Calu3 (cell line): ENCODE measurements at regions not wholly inside any gene's neighbourhood (a gene's known extent, or its start where the extent isn't known, plus 50 kb on each side); places are given as distances from the start of the nearest gene placed in this dataset.

ENCODE experiments used
- BruUV-seq: library from RNA; stranded (reverse); fragments of 400-500 nt; replicated peaks from 2 replicates; lab custom pipeline; 2021; lab: Mats Ljungman, UMichigan
- CTCF ChIA-PET: fragments of 300-600 bp; sonication (Branson Sonifier 250); formaldehyde crosslinking; loops from one replicate; lab custom pipeline; 2022; ENCODE audit warnings: antibody characterized with exemption; lab: Charles Lee
- DNase-seq: peaks from one replicate; pipeline ENCODE4 v3.0.0; 2022
- H3K27ac Mint-ChIP-seq: one replicate; pipeline ENCODE4 v1.8.0; 2022; ENCODE audit warnings: mixed read lengths; ENCODE audit not compliant: unreplicated experiment
- H3K27me3 Mint-ChIP-seq: one replicate; pipeline ENCODE4 v1.8.0; 2022; ENCODE audit warnings: mixed read lengths; ENCODE audit not compliant: unreplicated experiment
- H3K36me3 Mint-ChIP-seq: one replicate; pipeline ENCODE4 v1.8.0; 2022; ENCODE audit warnings: mild to moderate bottlenecking, moderate library complexity, mixed read lengths; ENCODE audit not compliant: insufficient read depth, unreplicated experiment
- H3K4me1 Mint-ChIP-seq: one replicate; pipeline ENCODE4 v1.8.0; 2022; ENCODE audit warnings: mild to moderate bottlenecking, low read depth, mixed read lengths; ENCODE audit not compliant: unreplicated experiment
- H3K4me3 Mint-ChIP-seq: one replicate; pipeline ENCODE4 v1.8.0; 2022; ENCODE audit warnings: mild to moderate bottlenecking, low read depth, moderate library complexity, mixed read lengths; ENCODE audit not compliant: unreplicated experiment
- H3K9me3 Mint-ChIP-seq: one replicate; pipeline ENCODE4 v1.8.0; 2022; ENCODE audit warnings: low read depth, mixed read lengths; ENCODE audit not compliant: unreplicated experiment
- intact Hi-C: fragments of 100-400 bp; cut with micrococcal nuclease; formaldehyde crosslinking; loops from one replicate; pipeline ENCODE4 v1.10.0; 2022; ENCODE audit not compliant: unreplicated experiment
- TF ChIP-seq, protein P1 (sequence below): fragments of 200-600 bp; IDR thresholded peaks from one replicate; pipeline ENCODE4 v1.8.0; 2022; ENCODE audit warnings: antibody characterized with exemption; ENCODE audit not compliant: unreplicated experiment

- intact Hi-C loops: no loop called here
- CTCF ChIA-PET: no interaction called here
These were observed 711.7 kb downstream of the BRD1 start for GRCh38 chr22:49116021-49116420.

DNA sequence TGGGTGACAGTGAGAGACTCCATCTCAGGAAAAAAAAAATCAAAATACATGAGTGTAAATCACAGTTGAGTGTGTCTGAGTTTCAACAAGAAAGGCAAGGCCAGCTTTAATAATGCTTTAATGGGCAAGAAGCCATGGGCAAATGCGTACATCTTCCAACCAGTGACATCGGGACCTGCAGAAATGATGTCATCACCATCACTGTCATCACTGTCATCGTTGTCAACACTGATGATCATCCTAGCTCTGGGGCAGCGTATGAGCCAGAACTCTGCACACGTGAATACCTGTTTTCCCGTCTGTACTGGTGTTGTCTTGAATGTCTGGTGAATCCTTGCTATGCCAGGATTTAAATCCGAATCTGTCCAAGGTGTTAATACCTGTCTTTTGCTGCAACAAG is 712.5 kb downstream of the BRD1 start:
- no peaks in the 10 kb centered on the region for H3K36me3 Mint-ChIP-seq
- H3K9me3 Mint-ChIP-seq: peaks cover 5% of the 10 kb centered on the region
- no TSS peak for BruUV-seq
- no peak overlapping the region for H3K27ac Mint-ChIP-seq
- TF ChIP-seq, protein P1, sequence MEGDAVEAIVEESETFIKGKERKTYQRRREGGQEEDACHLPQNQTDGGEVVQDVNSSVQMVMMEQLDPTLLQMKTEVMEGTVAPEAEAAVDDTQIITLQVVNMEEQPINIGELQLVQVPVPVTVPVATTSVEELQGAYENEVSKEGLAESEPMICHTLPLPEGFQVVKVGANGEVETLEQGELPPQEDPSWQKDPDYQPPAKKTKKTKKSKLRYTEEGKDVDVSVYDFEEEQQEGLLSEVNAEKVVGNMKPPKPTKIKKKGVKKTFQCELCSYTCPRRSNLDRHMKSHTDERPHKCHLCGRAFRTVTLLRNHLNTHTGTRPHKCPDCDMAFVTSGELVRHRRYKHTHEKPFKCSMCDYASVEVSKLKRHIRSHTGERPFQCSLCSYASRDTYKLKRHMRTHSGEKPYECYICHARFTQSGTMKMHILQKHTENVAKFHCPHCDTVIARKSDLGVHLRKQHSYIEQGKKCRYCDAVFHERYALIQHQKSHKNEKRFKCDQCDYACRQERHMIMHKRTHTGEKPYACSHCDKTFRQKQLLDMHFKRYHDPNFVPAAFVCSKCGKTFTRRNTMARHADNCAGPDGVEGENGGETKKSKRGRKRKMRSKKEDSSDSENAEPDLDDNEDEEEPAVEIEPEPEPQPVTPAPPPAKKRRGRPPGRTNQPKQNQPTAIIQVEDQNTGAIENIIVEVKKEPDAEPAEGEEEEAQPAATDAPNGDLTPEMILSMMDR: no peak
- intact Hi-C loops: no loop called here
- H3K4me3 Mint-ChIP-seq: no peak overlapping the region
- DNase-seq: no peak
- CTCF ChIA-PET: interaction anchor here (0.5 kb wide), 1 partner anchor 505 kb away, joined by 3 read pairs; no protein-coding TSS in a partner anchor
- H3K4me1 Mint-ChIP-seq: no peaks in the 10 kb centered on the region
- no peaks in the 10 kb centered on the region for H3K27me3 Mint-ChIP-seq

More at GRCh38 chr22:49116021-49116420, 711.7 kb downstream of the BRD1 start:
- Mint-ChIP-seq H3K4me3 (no peak overlapping the region), H3K36me3 (no peaks in the 10 kb centered on the region), H3K27me3 (no peaks in the 10 kb centered on the region), H3K4me1 (no peaks in the 10 kb centered on the region), H3K27ac (no peak overlapping the region), H3K9me3 (peaks cover 2% of the 10 kb centered on the region)
- DNase-seq: no peak
- TF ChIP-seq, protein P1: no peak
- no TSS peak for BruUV-seq

DNA sequence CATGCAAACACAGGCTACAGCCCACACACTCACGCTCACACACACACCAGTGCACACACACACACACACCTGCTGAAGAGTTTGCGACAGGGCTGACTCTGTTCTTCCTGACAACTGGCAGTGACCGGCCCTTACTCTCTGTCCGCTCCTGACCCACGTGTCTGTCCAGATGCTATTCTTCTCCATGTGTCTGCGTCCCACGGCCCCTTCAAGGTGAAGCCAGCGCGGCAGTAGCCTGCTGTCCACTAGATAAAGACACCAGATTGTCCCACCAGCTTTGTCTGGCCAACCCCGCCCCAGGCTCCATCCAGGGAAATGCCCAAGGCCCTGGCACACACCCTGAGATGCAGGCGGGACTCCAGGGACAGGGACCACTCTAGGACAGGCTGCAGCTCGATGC is 713.9 kb downstream of the BRD1 start:
- Mint-ChIP-seq H3K36me3 (no peaks in the 10 kb centered on the region), H3K27ac (no peak overlapping the region), H3K27me3 (no peaks in the 10 kb centered on the region), H3K4me1 (no peaks in the 10 kb centered on the region), H3K4me3 (no peak overlapping the region), H3K9me3 (peaks cover 5% of the 10 kb centered on the region)
- CTCF ChIA-PET: no interaction called here
- BruUV-seq: no TSS peak
- DNase-seq: no peak
- intact Hi-C loops: no loop called here
- TF ChIP-seq, protein P1: no peak

DNA sequence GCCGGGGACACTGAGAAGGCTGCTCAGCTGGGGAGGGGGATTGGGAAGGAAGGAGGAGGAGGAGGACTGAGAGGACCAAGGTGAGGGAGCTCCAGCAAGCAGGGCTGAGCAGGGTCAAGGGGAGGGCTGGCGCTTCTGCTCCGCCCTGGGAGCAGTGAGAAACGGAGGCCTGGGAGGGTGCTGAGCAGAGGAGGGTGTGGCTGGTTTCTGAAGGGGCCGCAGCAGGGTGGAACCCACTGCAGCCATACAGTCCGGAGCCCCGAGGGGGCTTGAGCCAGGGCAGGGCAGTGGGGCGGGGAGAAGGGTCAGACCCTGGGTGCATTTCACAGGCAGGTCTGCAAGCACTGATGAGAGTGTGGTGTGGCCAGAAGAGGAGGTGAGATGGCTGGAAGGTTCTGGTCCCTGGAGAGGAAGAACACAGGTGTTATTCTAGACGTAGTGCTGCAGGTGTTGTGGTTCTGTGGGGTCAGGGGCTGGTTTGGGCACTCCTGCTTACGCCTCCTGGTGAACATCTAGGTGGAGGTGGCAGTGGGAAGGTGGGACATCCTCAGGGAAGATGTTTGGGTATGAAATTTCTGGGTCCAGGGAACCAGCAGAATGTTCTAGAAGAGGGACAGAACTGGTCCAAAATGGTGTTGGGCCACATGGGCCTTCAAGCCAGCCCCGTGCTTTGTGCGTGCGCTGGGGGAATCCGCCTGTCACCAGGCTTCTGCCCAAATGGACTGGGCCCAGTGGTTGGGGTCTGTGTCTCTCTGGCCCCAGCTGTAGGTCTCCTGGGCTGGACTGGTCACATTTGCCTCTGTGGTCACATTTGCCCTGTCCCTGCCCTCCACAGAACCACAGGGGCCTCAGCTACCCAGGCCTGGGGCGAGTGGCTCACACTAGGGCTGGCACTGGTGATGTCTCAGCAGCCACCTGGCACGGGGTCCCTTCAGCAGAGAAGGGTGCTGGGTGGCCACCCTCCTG is 714.7 kb downstream of the BRD1 start:
- H3K27ac Mint-ChIP-seq: no peak overlapping the region
- peaks cover under 1% of the 10 kb centered on the region for H3K36me3 Mint-ChIP-seq
- intact Hi-C loops: no loop called here
- H3K27me3 Mint-ChIP-seq: no peaks in the 10 kb centered on the region
- no peak for DNase-seq
- CTCF ChIA-PET: no interaction called here
- no TSS peak for BruUV-seq
- peaks cover 5% of the 10 kb centered on the region for H3K9me3 Mint-ChIP-seq
- H3K4me3 Mint-ChIP-seq: no peak overlapping the region
- TF ChIP-seq, protein P1: no peak
- H3K4me1 Mint-ChIP-seq: no peaks in the 10 kb centered on the region
